Caco-2 (cell line): ENCODE measurements at regions not wholly inside any gene's neighbourhood (a gene's known extent, or its start where the extent isn't known, plus 50 kb on each side); places are given as distances from the start of the nearest gene placed in this dataset.

Experiments
- BruUV-seq: library from RNA; stranded (reverse); fragments of 400-500 nt; replicated peaks from 2 replicates; lab custom pipeline; 2021; lab: Mats Ljungman, UMichigan
- CTCF ChIA-PET: fragments of 300-600 bp; sonication (Branson Sonifier 250); formaldehyde crosslinking; loops from one replicate; lab custom pipeline; 2022; ENCODE audit warnings: antibody characterized with exemption; lab: Charles Lee
- POLR2A ChIA-PET: fragments of 300-600 bp; sonication (Branson Sonifier 250); formaldehyde crosslinking; loops from one replicate; lab custom pipeline; 2022; ENCODE audit warnings: antibody characterized with exemption; lab: Charles Lee
- DNase-seq, 2 experiments: peaks; one replicate each; pipeline versions ENCODE4 v3.0.0 to v3.0.0-alpha.2; 2020 to 2022
- H3K27me3 ChIP-seq: replicated peaks from 2 replicates; pipeline ENCODE4 v1.6.0; 2011; ENCODE audit warnings: low read length; ENCODE audit not compliant: control insufficient read depth, insufficient read depth
- H3K36me3 ChIP-seq: 2 replicates; pipeline ENCODE4 v1.5.1; 2011; ENCODE audit warnings: low read length; ENCODE audit not compliant: control insufficient read depth, insufficient read depth
- H3K4me1 ChIP-seq: fragments of 250-450 bp; sonication (Bioruptor Pico); 2 replicates; pipeline ENCODE4 v1.5.1; 2020; ENCODE audit warnings: mild to moderate bottlenecking
- H3K4me3 ChIP-seq: 2 replicates; pipeline ENCODE4 v1.5.1; 2011; ENCODE audit warnings: low read depth, mild to moderate bottlenecking, control low read depth, low read length
- H3K9me3 ChIP-seq: fragments of 250-450 bp; sonication (Bioruptor Pico); 2 replicates; pipeline ENCODE4 v1.5.1; 2020; ENCODE audit warnings: mild to moderate bottlenecking, moderate library complexity
- H3K27ac Mint-ChIP-seq: one replicate; pipeline ENCODE4 v1.8.0; 2022; ENCODE audit warnings: mixed read lengths; ENCODE audit not compliant: unreplicated experiment
- H3K27me3 Mint-ChIP-seq: one replicate; pipeline ENCODE4 v1.8.0; 2022; ENCODE audit warnings: mixed read lengths; ENCODE audit not compliant: insufficient read depth, unreplicated experiment
- H3K36me3 Mint-ChIP-seq: one replicate; pipeline ENCODE4 v1.8.0; 2022; ENCODE audit warnings: mild to moderate bottlenecking, mixed read lengths; ENCODE audit not compliant: insufficient read depth, unreplicated experiment
- H3K4me1 Mint-ChIP-seq: one replicate; pipeline ENCODE4 v1.8.0; 2022; ENCODE audit warnings: low read depth, mixed read lengths; ENCODE audit not compliant: unreplicated experiment
- H3K4me3 Mint-ChIP-seq: one replicate; pipeline ENCODE4 v1.8.0; 2022; ENCODE audit warnings: mild to moderate bottlenecking, moderate library complexity, mixed read lengths; ENCODE audit not compliant: unreplicated experiment
- H3K9me3 Mint-ChIP-seq: one replicate; pipeline ENCODE4 v1.8.0; 2022; ENCODE audit warnings: mixed read lengths; ENCODE audit not compliant: unreplicated experiment
- CTCF ChIP-seq, 2 experiments: fragments of 200-600 bp in 1 of 2; IDR thresholded peaks; 1 replicate in 1 of 2; 2 replicates in 1 of 2; pipeline versions ENCODE4 v1.5.1 to v1.8.0; 2011 to 2022; ENCODE audit warnings: antibody characterized with exemption in 1 of 2, control low read depth in 1 of 2, inconsistent platforms in 1 of 2, low read depth in 1 of 2, low read length in 1 of 2, mild to moderate bottlenecking in 1 of 2, moderate library complexity in 1 of 2; ENCODE audit not compliant: insufficient read depth in 1 of 2, severe bottlenecking in 1 of 2, unreplicated experiment in 1 of 2
- intact Hi-C: fragments of 100-400 bp; cut with micrococcal nuclease; formaldehyde crosslinking; loops from one replicate; pipeline ENCODE4 v1.10.0; 2022; ENCODE audit not compliant: unreplicated experiment

- H3K27me3 Mint-ChIP-seq, result peaks cover 6% of the 10 kb centered on the region
- H3K27ac Mint-ChIP-seq, result no peak overlapping the region
- ChIA-PET CTCF (no interaction called here), POLR2A (no interaction called here)
- no TSS peak for BruUV-seq
- no peaks in the 10 kb centered on the region for H3K4me1 ChIP-seq
- no peaks in the 10 kb centered on the region for H3K9me3 ChIP-seq
- no peak overlapping the region for H3K4me3 Mint-ChIP-seq
- H3K36me3 Mint-ChIP-seq, result no peaks in the 10 kb centered on the region
- DNase-seq, result no peak
- no peaks in the 10 kb centered on the region for H3K27me3 ChIP-seq
- H3K9me3 Mint-ChIP-seq, result no peaks in the 10 kb centered on the region
- no peaks in the 10 kb centered on the region for H3K36me3 ChIP-seq
- no peak overlapping the region for H3K4me3 ChIP-seq
- intact Hi-C loops, result no loop called here
- no peak for TF ChIP-seq CTCF (IDR thresholded peaks at IDR 0.05; ENCODE audit: insufficient read depth in 1 of 2, low read depth in 1 of 2, low read length in 1 of 2, severe bottlenecking in 1 of 2, unreplicated experiment in 1 of 2)
- H3K4me1 Mint-ChIP-seq, result no peaks in the 10 kb centered on the region
These were observed 268.6 kb upstream of the MEIS2 start for GRCh38 chr15:37368961-37369360.

- POLR2A ChIA-PET, result no interaction called here
- no peaks in the 10 kb centered on the region for H3K4me1 Mint-ChIP-seq
- H3K27me3 Mint-ChIP-seq, result peaks cover 6% of the 10 kb centered on the region
- Histone ChIP-seq H3K4me3 (no peak overlapping the region), H3K36me3 (no peaks in the 10 kb centered on the region), H3K27me3 (no peaks in the 10 kb centered on the region), H3K4me1 (no peaks in the 10 kb centered on the region), H3K9me3 (no peaks in the 10 kb centered on the region)
- intact Hi-C loops, result no loop called here
- CTCF ChIA-PET, result no interaction called here
- no peak for DNase-seq
- no peak for TF ChIP-seq CTCF (IDR thresholded peaks at IDR 0.05; ENCODE audit: insufficient read depth in 1 of 2, low read depth in 1 of 2, low read length in 1 of 2, severe bottlenecking in 1 of 2, unreplicated experiment in 1 of 2)
- H3K9me3 Mint-ChIP-seq, result no peaks in the 10 kb centered on the region
- no peak overlapping the region for H3K27ac Mint-ChIP-seq
- no peak overlapping the region for H3K4me3 Mint-ChIP-seq
- no peaks in the 10 kb centered on the region for H3K36me3 Mint-ChIP-seq
- no TSS peak for BruUV-seq
These were observed 270.6 kb upstream of the MEIS2 start for GRCh38 chr15:37370941-37371340.

GRCh38 chr15:37372064-37372463 lies 271.7 kb upstream of the MEIS2 start:
- Mint-ChIP-seq H3K27ac (no peak overlapping the region), H3K27me3 (peaks cover 9% of the 10 kb centered on the region), H3K36me3 (no peaks in the 10 kb centered on the region), H3K4me1 (no peaks in the 10 kb centered on the region), H3K4me3 (no peak overlapping the region), H3K9me3 (no peaks in the 10 kb centered on the region)
- Histone ChIP-seq H3K9me3 (no peaks in the 10 kb centered on the region), H3K36me3 (no peaks in the 10 kb centered on the region), H3K4me1 (no peaks in the 10 kb centered on the region), H3K27me3 (no peaks in the 10 kb centered on the region; the same call in 1 of the 2 replicates), H3K4me3 (no peak overlapping the region)
- DNase-seq, result no peak
- BruUV-seq, result no TSS peak
- POLR2A ChIA-PET, result no interaction called here
- intact Hi-C loops, result no loop called here
- CTCF ChIA-PET, result no interaction called here
- no peak for TF ChIP-seq CTCF (IDR thresholded peaks at IDR 0.05; ENCODE audit: insufficient read depth in 1 of 2, low read depth in 1 of 2, low read length in 1 of 2, severe bottlenecking in 1 of 2, unreplicated experiment in 1 of 2)
